K562 (cell line): ENCODE measurements at regions not wholly inside any gene's neighbourhood (a gene's known extent, or its start where the extent isn't known, plus 50 kb on each side); places are given as distances from the start of the nearest gene placed in this dataset.
"Not testable (repeated sequence)": the region's sequence is repeated elsewhere in the genome, so short reads cannot be mapped to it uniquely, and the experiment has no call there.

Source experiments
- ATAC-seq: fragments of 200-7000 bp; cut with Tn5 transposase; 3 replicates; pipeline ENCODE4 v1.9.1; 2020; ENCODE audit warnings: moderate library complexity
- BruUV-seq: library from RNA; stranded (reverse); fragments of 400-500 nt; replicated peaks from 2 replicates; lab custom pipeline; 2021; lab: Mats Ljungman, UMichigan
- CTCF ChIA-PET: fragments of 300-600 bp; formaldehyde crosslinking; extraction: SDS; loops from one replicate; lab custom pipeline; 2021; ENCODE audit warnings: low intra/inter-chr PET ratio; lab: Yijun Ruan, JAX
- POLR2A ChIA-PET: fragments of 300-600, 350-650 bp; sonication (Branson Sonifier 250); formaldehyde crosslinking; extraction: SDS; loops from one replicate; lab custom pipeline; 2021; ENCODE audit warnings: antibody characterized with exemption, inconsistent platforms; lab: Yijun Ruan, JAX
- DNase-seq, 4 experiments: peaks; one replicate each; pipeline versions ENCODE4 v3.0.0 to v3.0.0-alpha.2; 2011 to 2018; ENCODE audit warnings: low spot score in 3 of 4, mixed read lengths in 3 of 4; ENCODE audit errors: extremely low read depth in 1 of 4
- FAIRE-seq: peaks from 2 replicates; lab custom pipeline; 2011; peaks lifted over from hg19 to GRCh38; lab: Jason Lieb, UNC
- H2AFZ ChIP-seq: 2 replicates; pipeline ENCODE4 v1.6.0; 2011; ENCODE audit warnings: low read depth, low read length, control low read depth, inconsistent platforms
- H3K27ac ChIP-seq: fragments of 200-600 bp; 3 replicates; pipeline ENCODE4 v1.8.0; 2011; ENCODE audit warnings: low read depth, mild to moderate bottlenecking, control low read depth, inconsistent platforms, low read length, moderate library complexity, mixed read lengths; ENCODE audit errors: extremely low read depth
- H3K27me3 ChIP-seq, 2 experiments: fragments of 300-600 bp in 1 of 2; 2 replicates in 1 of 2; 3 replicates in 1 of 2; pipeline versions ENCODE4 v1.6.0 to v1.8.0; 2011; ENCODE audit warnings: inconsistent platforms in 2 of 2, low read length in 2 of 2, mild to moderate bottlenecking in 1 of 2, mixed read lengths in 1 of 2, moderate library complexity in 1 of 2; ENCODE audit not compliant: control insufficient read depth in 2 of 2, insufficient read depth in 2 of 2
- H3K36me3 ChIP-seq: fragments of 300-600 bp; 3 replicates; pipeline ENCODE4 v1.8.0; 2011; ENCODE audit warnings: mild to moderate bottlenecking, low read length, inconsistent platforms; ENCODE audit not compliant: control insufficient read depth, insufficient read depth
- H3K4me1 ChIP-seq, 2 experiments: fragments of 200-600 bp in 1 of 2; replicated peaks in 1 of 2; 2 replicates in 1 of 2; 3 replicates in 1 of 2; pipeline versions ENCODE4 v1.5.1 to v1.8.0; 2011; ENCODE audit warnings: inconsistent platforms in 2 of 2, low read length in 2 of 2, mild to moderate bottlenecking in 1 of 2, mixed read lengths in 1 of 2, moderate library complexity in 1 of 2; ENCODE audit not compliant: control insufficient read depth in 2 of 2, insufficient read depth in 2 of 2
- H3K4me2 ChIP-seq: 2 replicates; pipeline ENCODE4 v1.6.1; 2011; ENCODE audit warnings: low read length, control low read depth, inconsistent platforms, mixed read lengths; ENCODE audit not compliant: insufficient read depth
- H3K4me3 ChIP-seq: fragments of 200-600 bp; sonication (generic), shearing (Covaris generic); 2 replicates; pipeline ENCODE4 v1.5.1; 2016; ENCODE audit warnings: control low read depth, inconsistent platforms
- H3K79me2 ChIP-seq: fragments of 200-600 bp; 3 replicates; pipeline ENCODE4 v1.8.0; 2011; ENCODE audit warnings: low read length, inconsistent platforms; ENCODE audit not compliant: control insufficient read depth, insufficient read depth
- H3K9ac ChIP-seq, 2 experiments: 2 replicates each; pipeline versions ENCODE4 v1.6.0 to v1.6.1; 2011; ENCODE audit warnings: low read depth in 2 of 2, low read length in 2 of 2, control low read depth in 1 of 2, inconsistent platforms in 1 of 2, mild to moderate bottlenecking in 1 of 2, mixed read lengths in 1 of 2; ENCODE audit not compliant: insufficient read depth in 1 of 2
- H3K9me1 ChIP-seq: one replicate; pipeline ENCODE4 v1.6.0; 2011; ENCODE audit warnings: inconsistent platforms, mild to moderate bottlenecking, low read length, moderate library complexity; ENCODE audit not compliant: control insufficient read depth, insufficient read depth
- H3K9me3 ChIP-seq: replicated peaks from 2 replicates; pipeline ENCODE4 v1.5.1; 2011; ENCODE audit warnings: low read depth, low read length, inconsistent platforms; ENCODE audit not compliant: control insufficient read depth, insufficient read depth
- H4K20me1 ChIP-seq: replicated peaks from 2 replicates; pipeline ENCODE4 v1.6.1; 2011; ENCODE audit warnings: low read length, inconsistent platforms, mixed read lengths; ENCODE audit not compliant: control insufficient read depth, insufficient read depth
- C11orf30 ChIP-seq: fragments of 450-650 bp; IDR thresholded peaks from 2 replicates; pipeline ENCODE4 v1.6.1; 2016; ENCODE audit warnings: low read depth, mild to moderate bottlenecking
- IRF9 ChIP-seq: fragments of 450-650 bp; IDR thresholded peaks from 2 replicates; pipeline ENCODE4 v1.6.1; 2016; ENCODE audit warnings: missing biosample characterization, missing genetic modification characterization
- MAFF ChIP-seq: IDR thresholded peaks from 2 replicates; pipeline ENCODE4 v1.6.1; 2012; ENCODE audit warnings: low read length, improper control_type of control experiment
- MAFG ChIP-seq: fragments of 450-650 bp; conservative IDR thresholded peaks from 2 replicates; pipeline ENCODE4 v1.6.1; 2016; ENCODE audit warnings: missing genetic modification characterization, missing compliant biosample characterization
- MAFK ChIP-seq: IDR thresholded peaks from 2 replicates; pipeline ENCODE4 v1.6.1; 2011; ENCODE audit warnings: low read length, improper control_type of control experiment
- TAF9B ChIP-seq: fragments of 450-650 bp; IDR thresholded peaks from 2 replicates; pipeline ENCODE4 v1.6.1; 2018; ENCODE audit warnings: mild to moderate bottlenecking; ENCODE audit not compliant: partially characterized antibody
- ZNF316 ChIP-seq: fragments of 450-650 bp; IDR thresholded peaks from 2 replicates; pipeline ENCODE4 v1.6.1; 2016
- WGBS: fragments of 100-300 bp; shearing (Covaris generic); methylation state at CpG from one replicate; pipeline ENCODE4 v1.1.6; 2016; ENCODE audit warnings: low coverage, mixed read lengths; ENCODE audit not compliant: insufficient coverage; ENCODE audit errors: missing lambda C conversion rate; 5-methylcytosine and 5-hydroxymethylcytosine counted together
- in situ Hi-C: fragments of 300-500 bp; cut with MboI; formaldehyde crosslinking; loops from 4 replicates; pipeline ENCODE4 v1.15.0; 2018; ENCODE audit warnings: inconsistent platforms, mixed read lengths
- intact Hi-C: fragments of 100-400 bp; cut with micrococcal nuclease; formaldehyde crosslinking; loops from 2 replicates; pipeline ENCODE4 v1.14.2; 2022
- TF ChIP-seq, protein P1 (sequence below): IDR thresholded peaks from 2 replicates; pipeline ENCODE4 v1.6.1; 2016; ENCODE audit warnings: missing genetic modification characterization, missing compliant biosample characterization

DNA sequence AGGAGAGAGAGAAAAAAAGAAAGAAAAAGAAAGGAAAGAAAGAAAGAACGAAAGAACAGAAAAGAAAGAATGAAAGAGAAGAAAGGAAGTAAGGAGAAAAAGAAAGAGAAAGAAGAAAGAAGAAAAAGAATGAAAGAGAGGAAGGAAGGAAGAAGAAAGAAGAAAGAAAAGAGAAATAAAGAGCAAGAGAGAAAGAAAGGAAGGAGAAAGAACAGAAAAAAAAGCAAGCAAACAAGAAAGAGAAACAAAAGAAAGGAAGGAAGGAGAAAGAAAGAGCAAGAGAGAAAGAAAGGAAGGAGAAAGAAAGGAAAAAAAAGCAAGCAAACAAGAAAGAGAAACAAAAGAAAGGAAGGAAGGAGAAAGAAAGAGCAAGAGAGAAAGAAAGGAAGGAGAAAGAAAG is 916.8 kb upstream of the FANCL start:
- intact Hi-C loops, H3K9me3 ChIP-seq, H3K9ac ChIP-seq, in situ Hi-C loops, H3K27me3 ChIP-seq, POLR2A ChIA-PET, H3K9me1 ChIP-seq, H4K20me1 ChIP-seq, H3K4me3 ChIP-seq, H3K27ac ChIP-seq, DNase-seq, H3K79me2 ChIP-seq, H3K4me2 ChIP-seq, ATAC-seq, H3K36me3 ChIP-seq, H3K4me1 ChIP-seq, H2AFZ ChIP-seq, BruUV-seq: not testable (repeated sequence)
- WGBS, result no CpG with 5 or more reads among the region's 1 CpG
- CTCF ChIA-PET, result interaction anchor here (0.6 kb wide), 1 partner anchor 179 kb away, joined by 4 read pairs; no protein-coding TSS in a partner anchor
- TF ChIP-seq, protein P1, sequence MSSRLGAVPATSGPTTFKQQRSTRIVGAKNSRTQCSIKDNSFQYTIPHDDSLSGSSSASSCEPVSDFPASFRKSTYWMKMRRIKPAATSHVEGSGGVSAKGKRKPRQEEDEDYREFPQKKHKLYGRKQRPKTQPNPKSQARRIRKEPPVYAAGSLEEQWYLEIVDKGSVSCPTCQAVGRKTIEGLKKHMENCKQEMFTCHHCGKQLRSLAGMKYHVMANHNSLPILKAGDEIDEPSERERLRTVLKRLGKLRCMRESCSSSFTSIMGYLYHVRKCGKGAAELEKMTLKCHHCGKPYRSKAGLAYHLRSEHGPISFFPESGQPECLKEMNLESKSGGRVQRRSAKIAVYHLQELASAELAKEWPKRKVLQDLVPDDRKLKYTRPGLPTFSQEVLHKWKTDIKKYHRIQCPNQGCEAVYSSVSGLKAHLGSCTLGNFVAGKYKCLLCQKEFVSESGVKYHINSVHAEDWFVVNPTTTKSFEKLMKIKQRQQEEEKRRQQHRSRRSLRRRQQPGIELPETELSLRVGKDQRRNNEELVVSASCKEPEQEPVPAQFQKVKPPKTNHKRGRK (tag), result peak; percentile 82
- FAIRE-seq, result peak; percentile 32

DNA sequence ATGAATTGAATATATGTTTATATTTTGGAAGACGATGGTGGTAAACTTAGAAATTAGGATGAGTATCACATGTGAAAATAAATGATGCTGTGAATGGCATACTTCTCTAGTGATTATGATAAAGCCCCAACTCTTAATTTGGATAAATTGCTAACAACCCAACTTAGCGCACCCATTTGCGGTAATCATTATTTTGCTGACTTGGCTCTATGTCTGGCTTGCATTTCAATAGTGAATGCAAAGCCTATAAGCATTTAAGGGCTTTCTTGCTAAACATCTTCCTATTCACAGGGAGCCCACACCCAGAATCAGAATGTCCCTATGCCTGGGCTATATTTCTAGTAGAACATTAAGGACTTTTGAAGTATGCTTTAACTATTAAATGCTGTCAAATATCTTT is 910.7 kb upstream of the FANCL start:
- ChIA-PET POLR2A (no interaction called here), CTCF (no interaction called here)
- WGBS, result 25% methylated on average over 3 of the region's 3 CpGs
- Histone ChIP-seq H3K36me3 (no peaks in the 10 kb centered on the region), H3K27me3 (no peaks in the 10 kb centered on the region), H3K9me1 (no peaks in the 10 kb centered on the region), H3K4me2 (no peak overlapping the region), H3K4me1 (no peaks in the 10 kb centered on the region), H4K20me1 (no peaks in the 10 kb centered on the region), H2AFZ (no peak overlapping the region), H3K9ac (no peak overlapping the region), H3K27ac (no peak overlapping the region), H3K79me2 (no peaks in the 10 kb centered on the region), H3K9me3 (no peaks in the 10 kb centered on the region), H3K4me3 (no peak overlapping the region)
- TF ChIP-seq MAFG (peak; percentile 38), C11orf30 (peak; percentile 25; the same call in 1 of the 2 replicates), MAFF (peak; percentile 62), ZNF316 (peak; percentile 49; the same call in 1 of the 2 replicates), TAF9B (no peak), IRF9 (no peak), MAFK (0 out of 2 replicates have a peak, but pooled peaks have one; percentile 19)
- ATAC-seq (no peak), FAIRE-seq (no peak), DNase-seq (no peak)
- intact Hi-C loops, result no loop called here
- in situ Hi-C loops, result no loop called here
- no TSS peak for BruUV-seq
